Activated B cell treated with CpG ODN at 0.5 μM for 24 hours (primary cell): ENCODE measurements at regions not wholly inside any gene's neighbourhood (a gene's known extent, or its start where the extent isn't known, plus 50 kb on each side); places are given as distances from the start of the nearest gene placed in this dataset.
"Not testable (repeated sequence)": the region's sequence is repeated elsewhere in the genome, so short reads cannot be mapped to it uniquely, and the experiment has no call there.

Experiments
- ATAC-seq: fragments of 200-7000 bp; cut with Tn5 transposase; one replicate; pipeline ENCODE4 v1.10.0; 2021; ENCODE audit warnings: low read depth, mild to moderate bottlenecking, moderate library complexity
- CTCF ChIA-PET: fragments of 350-600 bp; sonication (Branson Sonifier 250); formaldehyde crosslinking; loops from one replicate; lab custom pipeline; 2021; ENCODE audit warnings: antibody characterized with exemption; lab: Charles Lee
- POLR2A ChIA-PET: fragments of 350-600 bp; sonication (Branson Sonifier 250); formaldehyde crosslinking; loops from one replicate; lab custom pipeline; 2021; ENCODE audit warnings: antibody characterized with exemption; lab: Charles Lee
- DNase-seq: peaks from one replicate; pipeline ENCODE4 v3.0.0; 2022
- H3K27ac Mint-ChIP-seq: one replicate; pipeline ENCODE4 v1.8.0; 2020; ENCODE audit warnings: mixed read lengths
- H3K27me3 Mint-ChIP-seq: one replicate; pipeline ENCODE4 v1.8.0; 2021; ENCODE audit warnings: mixed read lengths
- H3K36me3 Mint-ChIP-seq: one replicate; pipeline ENCODE4 v1.8.0; 2021; ENCODE audit warnings: low read depth, mixed read lengths
- H3K4me1 Mint-ChIP-seq: one replicate; pipeline ENCODE4 v1.8.0; 2021; ENCODE audit warnings: mixed read lengths
- H3K4me3 Mint-ChIP-seq: one replicate; pipeline ENCODE4 v1.8.0; 2020; ENCODE audit warnings: mild to moderate bottlenecking, mixed read lengths
- H3K9me3 Mint-ChIP-seq: one replicate; pipeline ENCODE4 v1.8.0; 2020; ENCODE audit warnings: mixed read lengths
- intact Hi-C: fragments of 100-400 bp; cut with micrococcal nuclease; formaldehyde crosslinking; loops from one replicate; pipeline ENCODE4 v1.15.1; 2024
- TF ChIP-seq, protein P1 (sequence below): fragments of 200-600 bp; IDR thresholded peaks from one replicate; pipeline ENCODE4 v1.8.0; 2022; ENCODE audit warnings: antibody characterized with exemption, mild to moderate bottlenecking

DNA sequence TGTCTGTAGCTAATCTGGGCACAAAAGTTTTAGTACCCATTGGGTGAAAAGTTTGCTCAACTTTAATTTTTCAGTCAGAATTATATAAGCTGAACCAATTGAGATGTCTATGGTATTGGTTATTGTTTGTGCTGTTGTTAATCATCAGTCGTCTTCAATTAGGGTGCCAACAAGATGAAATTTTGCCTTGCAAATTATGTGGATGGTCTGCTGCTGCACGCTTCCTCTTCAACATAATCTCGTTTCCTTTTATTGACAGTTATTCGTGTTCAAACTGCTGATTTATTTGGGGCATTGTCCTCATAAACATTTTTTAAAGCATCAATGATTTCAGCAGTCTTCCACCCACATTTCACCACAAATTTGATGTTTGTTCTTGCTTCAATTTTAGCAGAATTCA is 194.0 kb downstream of the HTR1A start:
- DNase-seq: no peak
- Mint-ChIP-seq H3K4me3 (no peak overlapping the region), H3K9me3 (peaks cover 10% of the 10 kb centered on the region), H3K4me1 (no peaks in the 10 kb centered on the region), H3K36me3 (no peaks in the 10 kb centered on the region), H3K27ac (no peak overlapping the region), H3K27me3 (no peaks in the 10 kb centered on the region)
- CTCF ChIA-PET: interaction anchor here (0.7 kb wide), 1 partner anchor 15 kb away, joined by 3 read pairs; no protein-coding TSS in a partner anchor
- ATAC-seq: no peak
- POLR2A ChIA-PET: no interaction called here
- intact Hi-C loops: no loop called here
- TF ChIP-seq, protein P1, sequence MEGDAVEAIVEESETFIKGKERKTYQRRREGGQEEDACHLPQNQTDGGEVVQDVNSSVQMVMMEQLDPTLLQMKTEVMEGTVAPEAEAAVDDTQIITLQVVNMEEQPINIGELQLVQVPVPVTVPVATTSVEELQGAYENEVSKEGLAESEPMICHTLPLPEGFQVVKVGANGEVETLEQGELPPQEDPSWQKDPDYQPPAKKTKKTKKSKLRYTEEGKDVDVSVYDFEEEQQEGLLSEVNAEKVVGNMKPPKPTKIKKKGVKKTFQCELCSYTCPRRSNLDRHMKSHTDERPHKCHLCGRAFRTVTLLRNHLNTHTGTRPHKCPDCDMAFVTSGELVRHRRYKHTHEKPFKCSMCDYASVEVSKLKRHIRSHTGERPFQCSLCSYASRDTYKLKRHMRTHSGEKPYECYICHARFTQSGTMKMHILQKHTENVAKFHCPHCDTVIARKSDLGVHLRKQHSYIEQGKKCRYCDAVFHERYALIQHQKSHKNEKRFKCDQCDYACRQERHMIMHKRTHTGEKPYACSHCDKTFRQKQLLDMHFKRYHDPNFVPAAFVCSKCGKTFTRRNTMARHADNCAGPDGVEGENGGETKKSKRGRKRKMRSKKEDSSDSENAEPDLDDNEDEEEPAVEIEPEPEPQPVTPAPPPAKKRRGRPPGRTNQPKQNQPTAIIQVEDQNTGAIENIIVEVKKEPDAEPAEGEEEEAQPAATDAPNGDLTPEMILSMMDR: no peak

DNA sequence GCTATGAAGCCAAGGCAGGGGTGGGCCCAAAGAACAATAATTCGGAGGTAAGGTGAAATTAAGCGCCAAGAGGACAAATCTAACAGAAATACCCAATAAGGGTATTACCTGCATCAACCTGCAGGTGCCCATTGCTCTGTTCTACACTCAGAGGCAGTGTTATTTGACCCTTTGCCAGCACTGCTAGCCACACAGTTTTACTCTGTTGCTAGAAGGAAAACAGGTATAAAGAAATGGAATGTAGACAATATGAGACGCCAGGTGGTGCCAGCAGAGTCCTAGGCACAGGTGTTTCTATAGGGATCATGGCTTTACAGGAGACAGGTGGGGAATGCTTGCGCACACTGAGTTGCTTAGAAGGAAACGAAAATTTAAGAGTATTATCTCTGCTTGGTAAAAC is 201.3 kb downstream of the HTR1A start:
- no peaks in the 10 kb centered on the region for H3K27me3 Mint-ChIP-seq
- H3K27ac Mint-ChIP-seq: no peak overlapping the region
- ChIA-PET CTCF (no interaction called here), POLR2A (no interaction called here)
- H3K36me3 Mint-ChIP-seq: no peaks in the 10 kb centered on the region
- peaks cover 2% of the 10 kb centered on the region for H3K9me3 Mint-ChIP-seq
- intact Hi-C loops: no loop called here
- H3K4me3 Mint-ChIP-seq: no peak overlapping the region
- DNase-seq (no peak), ATAC-seq (no peak)
- no peaks in the 10 kb centered on the region for H3K4me1 Mint-ChIP-seq
- TF ChIP-seq, protein P1: no peak

DNA sequence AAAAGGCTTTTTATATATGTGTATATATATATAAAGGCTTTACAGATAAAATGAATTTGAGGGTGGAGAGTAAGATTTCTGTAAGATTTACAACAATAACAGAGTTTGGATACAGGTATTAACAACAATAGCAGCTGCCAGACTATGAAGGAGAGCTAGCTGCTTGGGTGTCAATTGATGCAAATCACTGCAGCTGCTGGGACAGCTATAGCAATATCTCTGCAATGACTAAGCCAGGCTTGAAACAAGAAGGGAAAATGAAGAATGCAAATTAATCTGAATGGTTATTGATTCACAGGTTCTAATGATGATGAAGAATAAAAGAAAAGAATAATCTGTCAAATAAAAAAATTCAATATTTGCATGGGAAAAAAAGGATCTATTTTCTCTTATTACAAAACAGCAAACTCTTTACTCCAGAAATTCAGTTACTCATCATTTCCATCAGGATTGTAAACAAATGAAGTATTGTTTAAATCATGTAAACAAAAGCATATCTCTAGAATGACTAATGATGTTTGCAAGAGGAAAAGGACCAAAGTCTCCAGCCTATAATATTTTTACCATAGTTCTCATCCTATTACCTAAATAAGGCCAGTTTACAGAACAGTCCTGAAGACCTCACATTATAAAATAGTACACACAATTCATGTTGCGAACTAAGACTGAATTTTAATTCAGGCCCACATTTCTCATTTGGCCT is 219.0 kb downstream of the HTR1A start:
- no peak overlapping the region for H3K4me3 Mint-ChIP-seq
- CTCF ChIA-PET: no interaction called here
- DNase-seq (no peak), ATAC-seq (no peak)
- POLR2A ChIA-PET: no interaction called here
- no peaks in the 10 kb centered on the region for H3K27me3 Mint-ChIP-seq
- no peaks in the 10 kb centered on the region for H3K4me1 Mint-ChIP-seq
- H3K27ac Mint-ChIP-seq: no peak overlapping the region
- intact Hi-C loops: no loop called here
- H3K9me3 Mint-ChIP-seq: peaks cover 4% of the 10 kb centered on the region
- TF ChIP-seq, protein P1: no peak
- no peaks in the 10 kb centered on the region for H3K36me3 Mint-ChIP-seq

DNA sequence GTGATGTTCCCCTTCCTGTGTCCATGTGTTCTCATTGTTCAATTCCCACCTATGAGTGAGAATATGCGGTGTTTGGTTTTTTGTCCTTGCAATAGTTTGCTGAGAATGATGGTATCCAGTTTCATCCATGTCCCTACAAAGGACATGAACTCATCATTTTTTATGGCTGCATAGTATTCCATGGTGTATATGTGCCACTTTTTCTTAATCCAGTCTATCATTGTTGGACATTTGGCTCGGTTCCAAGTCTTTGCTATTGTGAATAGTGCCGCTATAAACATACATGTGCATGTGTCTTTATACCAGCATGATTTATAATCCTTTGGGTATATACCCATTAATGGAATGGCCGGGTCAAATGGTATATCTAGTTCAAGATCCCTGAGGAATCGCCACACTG is 229.4 kb downstream of the HTR1A start:
- POLR2A ChIA-PET, DNase-seq, H3K36me3 Mint-ChIP-seq, H3K4me1 Mint-ChIP-seq, H3K27me3 Mint-ChIP-seq, H3K27ac Mint-ChIP-seq, CTCF ChIA-PET, H3K4me3 Mint-ChIP-seq, intact Hi-C loops, H3K9me3 Mint-ChIP-seq, ATAC-seq: not testable (repeated sequence)

DNA sequence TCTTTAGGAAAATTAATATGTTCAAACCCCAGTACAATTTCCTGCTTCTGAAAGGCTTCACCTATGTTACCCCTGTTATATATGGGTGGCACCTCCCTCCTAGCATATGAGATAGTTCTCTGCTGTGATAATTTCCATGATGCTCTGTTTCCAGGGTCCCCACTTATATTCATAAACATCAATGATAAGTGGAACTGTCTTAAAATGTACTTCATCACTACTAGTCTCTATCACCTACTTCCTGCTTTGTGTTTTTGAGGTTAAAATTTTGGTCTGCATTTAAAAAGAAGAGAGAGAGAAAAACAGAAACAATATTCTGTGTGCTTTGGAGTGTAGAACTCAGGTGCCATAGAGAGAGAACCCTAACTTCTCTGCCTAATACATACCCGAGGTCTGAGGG is 234.7 kb downstream of the HTR1A start:
- Mint-ChIP-seq H3K4me3 (no peak overlapping the region), H3K27me3 (no peaks in the 10 kb centered on the region), H3K36me3 (no peaks in the 10 kb centered on the region), H3K9me3 (peaks cover 5% of the 10 kb centered on the region), H3K4me1 (no peaks in the 10 kb centered on the region), H3K27ac (no peak overlapping the region)
- TF ChIP-seq, protein P1: no peak
- ATAC-seq (no peak), DNase-seq (no peak)
- intact Hi-C loops: no loop called here
- POLR2A ChIA-PET: no interaction called here
- CTCF ChIA-PET: no interaction called here

DNA sequence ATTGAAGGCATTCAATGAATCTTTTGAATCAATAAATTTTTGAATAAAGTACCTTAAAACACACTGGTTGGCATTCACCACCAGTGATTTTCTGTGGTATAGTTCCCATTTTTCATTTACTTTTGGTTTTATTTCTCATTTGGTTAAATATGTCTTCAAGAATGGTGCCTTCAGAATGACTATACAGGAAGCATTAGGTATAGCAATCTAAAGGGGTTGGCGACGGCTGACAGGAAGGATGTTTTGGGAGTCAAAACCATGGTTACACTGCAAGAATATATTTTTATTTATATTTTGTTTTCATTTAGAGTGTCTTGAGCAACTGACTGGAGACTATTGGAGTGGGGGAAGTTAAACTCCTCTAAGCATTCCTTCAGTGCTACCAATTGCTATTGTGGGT is 235.7 kb downstream of the HTR1A start:
- H3K4me1 Mint-ChIP-seq: no peaks in the 10 kb centered on the region
- peaks cover 5% of the 10 kb centered on the region for H3K9me3 Mint-ChIP-seq
- TF ChIP-seq, protein P1: no peak
- ATAC-seq: no peak
- no peak for DNase-seq
- no peak overlapping the region for H3K27ac Mint-ChIP-seq
- POLR2A ChIA-PET: no interaction called here
- CTCF ChIA-PET: interaction anchor here (0.6 kb wide), 1 partner anchor 502 kb away, joined by 3 read pairs; no protein-coding TSS in a partner anchor
- no peaks in the 10 kb centered on the region for H3K36me3 Mint-ChIP-seq
- intact Hi-C loops: no loop called here
- H3K4me3 Mint-ChIP-seq: no peak overlapping the region
- H3K27me3 Mint-ChIP-seq: no peaks in the 10 kb centered on the region
